ENCODE measurements at regions not wholly inside any gene's neighbourhood (a gene's known extent, or its start where the extent isn't known, plus 50 kb on each side); places are given as distances from the start of the nearest gene placed in this dataset.
"Not testable (repeated sequence)": the region's sequence is repeated elsewhere in the genome, so short reads cannot be mapped to it uniquely, and the experiment has no call there.

DNA sequence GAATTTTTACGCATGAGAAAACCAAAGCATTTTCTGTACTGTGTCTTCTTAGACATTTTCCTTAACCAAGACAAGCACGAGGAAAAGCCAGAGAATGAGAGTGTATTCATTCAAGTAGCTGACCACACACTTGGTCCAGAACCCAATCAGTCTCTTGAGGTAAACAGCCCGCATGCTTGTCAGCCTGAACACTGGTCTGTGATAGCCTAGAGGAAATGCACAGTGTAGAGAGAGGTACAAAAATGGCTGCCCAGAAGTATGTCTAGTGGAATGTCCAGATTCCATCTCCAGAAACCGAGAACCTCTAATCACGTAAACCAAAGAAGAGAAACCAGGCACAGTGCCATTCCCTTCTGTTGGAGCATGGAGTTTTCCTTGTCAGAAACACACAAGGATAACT is 80.0 kb upstream of the SNX2 start:
- DNase-seq (ENCODE audit: low read depth, low spot score) = no peak
- TF ChIP-seq, protein P1, sequence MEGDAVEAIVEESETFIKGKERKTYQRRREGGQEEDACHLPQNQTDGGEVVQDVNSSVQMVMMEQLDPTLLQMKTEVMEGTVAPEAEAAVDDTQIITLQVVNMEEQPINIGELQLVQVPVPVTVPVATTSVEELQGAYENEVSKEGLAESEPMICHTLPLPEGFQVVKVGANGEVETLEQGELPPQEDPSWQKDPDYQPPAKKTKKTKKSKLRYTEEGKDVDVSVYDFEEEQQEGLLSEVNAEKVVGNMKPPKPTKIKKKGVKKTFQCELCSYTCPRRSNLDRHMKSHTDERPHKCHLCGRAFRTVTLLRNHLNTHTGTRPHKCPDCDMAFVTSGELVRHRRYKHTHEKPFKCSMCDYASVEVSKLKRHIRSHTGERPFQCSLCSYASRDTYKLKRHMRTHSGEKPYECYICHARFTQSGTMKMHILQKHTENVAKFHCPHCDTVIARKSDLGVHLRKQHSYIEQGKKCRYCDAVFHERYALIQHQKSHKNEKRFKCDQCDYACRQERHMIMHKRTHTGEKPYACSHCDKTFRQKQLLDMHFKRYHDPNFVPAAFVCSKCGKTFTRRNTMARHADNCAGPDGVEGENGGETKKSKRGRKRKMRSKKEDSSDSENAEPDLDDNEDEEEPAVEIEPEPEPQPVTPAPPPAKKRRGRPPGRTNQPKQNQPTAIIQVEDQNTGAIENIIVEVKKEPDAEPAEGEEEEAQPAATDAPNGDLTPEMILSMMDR (IDR thresholded peaks at IDR 0.05; ENCODE audit: low read depth, low read length) = no peak
- in situ Hi-C loops (cut with HindIII; ENCODE audit: low sequenced_read_pairs) = no loop called here

DNA sequence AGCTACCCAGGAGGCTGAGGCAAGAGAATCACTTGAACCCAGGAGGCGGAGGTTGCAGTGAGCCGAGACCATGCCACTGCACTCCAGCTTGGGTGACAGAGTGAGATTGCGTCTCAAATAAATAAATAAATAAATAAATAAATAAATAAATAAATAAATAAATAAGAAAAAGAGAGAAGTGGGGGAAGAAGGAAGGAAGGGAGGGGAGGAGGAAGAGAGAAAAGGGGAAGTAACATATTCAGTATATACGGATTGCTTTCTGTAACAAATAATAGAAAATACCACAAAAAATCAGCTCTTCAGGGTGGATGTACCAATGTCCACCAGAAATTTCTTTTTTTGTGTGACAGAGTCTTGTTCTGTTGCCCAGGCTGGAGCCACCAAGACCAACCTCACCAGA is 78.1 kb upstream of the SNX2 start:
- H3K4me3 ChIP-seq (ENCODE audit: low read depth, low read length); in situ Hi-C loops (cut with HindIII; ENCODE audit: low sequenced_read_pairs); DNase-seq (ENCODE audit: low read depth, low spot score): not testable (repeated sequence)

More for the DNA sequence above, 80.0 kb upstream of the SNX2 start:
- no peak overlapping the region for H3K4me3 ChIP-seq (ENCODE audit: low read depth, low read length)

DNA sequence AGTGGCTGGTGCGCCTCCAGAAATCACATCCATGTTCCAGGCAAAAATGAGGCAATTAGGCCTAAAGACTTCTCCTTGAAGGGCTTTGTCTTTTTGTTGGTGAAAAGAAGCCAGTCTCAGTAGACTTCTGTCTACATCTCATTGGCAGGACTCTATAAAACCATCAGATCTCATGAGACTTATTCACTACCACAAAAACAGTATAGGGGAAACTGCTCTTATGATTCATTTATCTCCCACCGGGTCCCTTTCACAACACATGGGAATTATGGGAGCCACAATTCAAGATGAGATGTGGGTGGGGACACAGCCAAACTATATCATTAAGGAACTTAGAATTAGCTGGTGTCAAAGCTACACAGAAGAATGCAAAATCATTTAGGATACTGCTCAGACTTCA is 77.7 kb upstream of the SNX2 start:
- no peak overlapping the region for H3K4me3 ChIP-seq (ENCODE audit: low read depth, low read length)
- TF ChIP-seq, protein P1 (IDR thresholded peaks at IDR 0.05; ENCODE audit: low read depth, low read length) = no peak
- no peak for DNase-seq (ENCODE audit: low read depth, low spot score)
- in situ Hi-C loops (cut with HindIII; ENCODE audit: low sequenced_read_pairs) = no loop called here

DNA sequence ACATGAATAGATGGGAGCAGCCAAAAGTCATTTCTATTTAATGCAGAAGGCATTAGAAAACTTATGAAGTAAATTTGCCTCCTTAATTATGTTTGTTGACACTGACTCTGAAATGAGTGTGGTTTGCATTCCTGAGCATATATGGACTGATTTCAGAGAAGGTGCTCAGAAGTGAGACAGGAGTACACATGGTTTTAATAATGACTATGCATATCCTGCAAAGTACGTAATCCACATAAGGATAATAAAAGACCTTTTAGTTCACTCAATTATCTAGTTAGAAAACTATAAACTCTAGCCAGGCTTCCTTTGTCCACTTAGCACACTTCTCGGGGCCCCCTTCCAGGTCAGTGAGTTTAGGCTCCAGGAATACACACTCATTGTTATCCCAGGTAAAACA is 75.7 kb upstream of the SNX2 start:
- TF ChIP-seq, protein P1 (IDR thresholded peaks at IDR 0.05; ENCODE audit: low read depth, low read length) = no peak
- no peak for DNase-seq (ENCODE audit: low read depth, low spot score)
- no peak overlapping the region for H3K4me3 ChIP-seq (ENCODE audit: low read depth, low read length)
- in situ Hi-C loops (cut with HindIII; ENCODE audit: low sequenced_read_pairs) = no loop called here

DNA sequence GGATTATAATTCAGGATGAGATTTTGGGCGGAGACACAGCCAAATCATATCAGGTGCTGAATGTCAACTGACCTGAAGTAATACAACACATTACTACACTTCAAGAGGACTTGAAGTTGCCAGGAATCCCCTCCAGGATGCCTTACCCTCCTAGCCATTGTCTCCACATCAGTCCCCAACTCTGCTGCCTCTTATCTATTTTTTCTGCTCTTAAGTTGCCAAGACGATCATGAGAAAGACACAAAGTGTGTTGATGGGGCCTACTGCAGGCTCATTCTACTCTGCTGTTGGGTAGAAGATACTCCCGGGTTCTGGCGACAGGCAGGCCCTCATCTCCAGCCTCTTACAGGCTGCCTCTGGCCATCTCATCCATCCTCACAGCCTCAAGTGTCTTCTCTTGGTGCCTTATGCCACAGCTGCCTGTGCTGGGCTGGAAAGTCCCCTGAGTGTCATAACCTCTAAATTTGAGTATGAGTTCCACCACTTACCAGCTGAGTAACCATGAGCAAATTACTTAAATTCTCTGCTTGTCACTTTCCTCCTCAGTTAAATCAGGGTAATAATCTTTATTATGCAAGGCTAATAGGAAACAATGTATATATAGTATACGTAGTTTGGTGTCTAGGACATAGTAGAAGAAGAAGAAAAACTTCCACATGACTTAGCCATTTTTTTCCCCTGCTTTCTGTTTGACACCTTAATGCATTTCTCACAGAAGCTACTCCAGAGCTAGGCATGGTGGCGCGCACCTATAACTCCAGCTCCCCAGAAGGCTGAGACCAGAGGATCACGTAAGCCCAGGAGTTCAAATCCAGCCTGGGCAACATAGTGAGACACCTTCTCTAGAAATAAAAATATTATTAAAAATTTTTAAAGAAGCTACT is 73.0 kb upstream of the SNX2 start:
- no peak for DNase-seq (ENCODE audit: low read depth, low spot score)
- H3K4me3 ChIP-seq (ENCODE audit: low read depth, low read length) = no peak overlapping the region
- in situ Hi-C loops (cut with HindIII; ENCODE audit: low sequenced_read_pairs) = no loop called here
- TF ChIP-seq, protein P1 (IDR thresholded peaks at IDR 0.05; ENCODE audit: low read depth, low read length) = no peak

DNA sequence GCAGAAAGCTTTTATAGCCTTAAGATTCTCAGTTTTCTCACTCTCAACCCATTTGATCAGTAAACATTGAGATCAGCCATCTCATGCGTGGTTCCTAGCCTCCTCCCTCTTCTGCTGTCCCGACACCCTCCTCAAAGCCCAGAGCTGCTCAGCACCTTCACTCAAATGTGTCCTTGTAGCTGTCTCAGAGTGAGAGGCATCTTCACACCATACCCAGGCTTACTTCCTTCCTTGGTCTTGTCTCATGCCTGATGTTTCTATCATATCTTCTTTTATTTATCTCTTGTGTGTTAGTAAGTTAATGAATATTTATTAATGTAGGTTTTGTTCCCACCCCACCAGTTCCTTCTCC is 72.4 kb upstream of the SNX2 start:
- TF ChIP-seq, protein P1 (IDR thresholded peaks at IDR 0.05; ENCODE audit: low read depth, low read length) = no peak
- no peak for DNase-seq (ENCODE audit: low read depth, low spot score)
- in situ Hi-C loops (cut with HindIII; ENCODE audit: low sequenced_read_pairs) = no loop called here
- no peak overlapping the region for H3K4me3 ChIP-seq (ENCODE audit: low read depth, low read length)

DNA sequence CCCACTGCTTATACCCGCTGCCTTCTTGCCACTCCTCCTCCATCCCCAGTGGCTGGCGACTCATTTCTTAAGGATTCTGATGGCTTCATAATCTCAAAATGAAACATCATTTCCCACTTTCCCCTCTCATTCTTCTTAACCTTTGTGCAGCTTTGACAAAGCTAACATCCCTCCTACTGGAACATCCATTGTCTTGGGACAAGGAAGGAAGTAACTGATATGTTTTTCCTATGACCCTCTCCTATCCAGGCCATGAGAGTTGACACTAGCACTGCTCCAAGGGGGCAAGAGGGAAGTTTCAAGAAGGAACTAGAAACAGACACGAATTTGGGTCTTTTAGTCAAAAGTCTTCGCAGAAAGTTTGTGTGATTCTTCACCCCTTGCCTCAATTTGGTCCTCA is 71.7 kb upstream of the SNX2 start:
- TF ChIP-seq, protein P1 (IDR thresholded peaks at IDR 0.05; ENCODE audit: low read depth, low read length) = no peak
- in situ Hi-C loops (cut with HindIII; ENCODE audit: low sequenced_read_pairs) = no loop called here
- no peak for DNase-seq (ENCODE audit: low read depth, low spot score)
- no peak overlapping the region for H3K4me3 ChIP-seq (ENCODE audit: low read depth, low read length)
